HS-27A (cell line): ENCODE measurements at regions not wholly inside any gene's neighbourhood (a gene's known extent, or its start where the extent isn't known, plus 50 kb on each side); places are given as distances from the start of the nearest gene placed in this dataset.

ENCODE experiments used
- DNase-seq: peaks from one replicate; pipeline ENCODE4 v3.0.0-alpha.2; 2012; ENCODE audit warnings: low read depth, missing footprints

- no peak for DNase-seq
Measured at GRCh38 chr9:89863837-89864236, 259.0 kb downstream of the GADD45G start.

- DNase-seq: no peak
Measured at GRCh38 chr9:89864257-89864656, 259.4 kb downstream of the GADD45G start.

- no peak for DNase-seq
Measured at GRCh38 chr9:89864731-89865130, 259.9 kb downstream of the GADD45G start.

GRCh38 chr9:89865357-89865756, 260.5 kb downstream of the GADD45G start:
- no peak for DNase-seq

GRCh38 chr9:89865981-89866380, 261.2 kb downstream of the GADD45G start:
- no peak for DNase-seq

- no peak for DNase-seq
Measured at GRCh38 chr9:89866701-89867100, 261.9 kb downstream of the GADD45G start.

- DNase-seq: no peak
Measured at GRCh38 chr9:89868100-89868499, 263.3 kb downstream of the GADD45G start.

GRCh38 chr9:89869793-89870580, 265.2 kb downstream of the GADD45G start:
- no peak for DNase-seq

- DNase-seq: no peak
Measured at GRCh38 chr9:89871871-89872331, 267.1 kb downstream of the GADD45G start.

- no peak for DNase-seq
Measured at GRCh38 chr9:89872426-89872912, 267.7 kb downstream of the GADD45G start.

- DNase-seq: no peak
Measured at GRCh38 chr9:89872913-89873707, 268.3 kb downstream of the GADD45G start.

- DNase-seq: no peak
Measured at GRCh38 chr9:89873801-89874200, 269.0 kb downstream of the GADD45G start.

- no peak for DNase-seq
Measured at GRCh38 chr9:89874351-89875321, 269.8 kb downstream of the GADD45G start.

GRCh38 chr9:89877051-89878002, 272.5 kb downstream of the GADD45G start:
- no peak for DNase-seq

- DNase-seq: no peak
Measured at GRCh38 chr9:89878003-89878411, 273.2 kb downstream of the GADD45G start.

GRCh38 chr9:89878687-89879086, 273.9 kb downstream of the GADD45G start:
- no peak for DNase-seq

GRCh38 chr9:89879276-89879675, 274.5 kb downstream of the GADD45G start:
- DNase-seq: no peak

GRCh38 chr9:89879701-89880100, 274.9 kb downstream of the GADD45G start:
- no peak for DNase-seq

GRCh38 chr9:89880161-89880560, 275.3 kb downstream of the GADD45G start:
- no peak for DNase-seq

- no peak for DNase-seq
Measured at GRCh38 chr9:89880721-89881120, 275.9 kb downstream of the GADD45G start.

GRCh38 chr9:89881431-89881830, 276.6 kb downstream of the GADD45G start:
- no peak for DNase-seq
